GM18909 (cell line): ENCODE measurements at regions not wholly inside any gene's neighbourhood (a gene's known extent, or its start where the extent isn't known, plus 50 kb on each side); places are given as distances from the start of the nearest gene placed in this dataset.
"Not testable (repeated sequence)": the region's sequence is repeated elsewhere in the genome, so short reads cannot be mapped to it uniquely, and the experiment has no call there.

Experiments used
- ATAC-seq: cut with Tn5 transposase; IDR thresholded peaks from one replicate; pipeline ENCODE4 v1.9.1; 2021; ENCODE audit warnings: mild to moderate bottlenecking; ENCODE audit not compliant: unreplicated experiment, poor library complexity

GRCh38 chr9:75713335-75713734, 177.1 kb upstream of the PCSK5 start:
- ATAC-seq = no peak

- no peak for ATAC-seq
Measured at GRCh38 chr9:75715360-75715759, 175.1 kb upstream of the PCSK5 start.

GRCh38 chr9:75718677-75719076, 171.8 kb upstream of the PCSK5 start:
- ATAC-seq = no peak

GRCh38 chr9:75728391-75728790, 162.1 kb upstream of the PCSK5 start:
- no peak for ATAC-seq

GRCh38 chr9:75734802-75735201, 155.7 kb upstream of the PCSK5 start:
- ATAC-seq = no peak

GRCh38 chr9:75739884-75740611, 150.4 kb upstream of the PCSK5 start:
- ATAC-seq = no peak

- ATAC-seq = no peak
Measured at GRCh38 chr9:75743855-75744254, 146.6 kb upstream of the PCSK5 start.

GRCh38 chr9:75754080-75754479, 136.4 kb upstream of the PCSK5 start:
- no peak for ATAC-seq

GRCh38 chr9:75775166-75775565, 115.3 kb upstream of the PCSK5 start:
- no peak for ATAC-seq

- ATAC-seq = no peak
Measured at GRCh38 chr9:75775966-75776691, 114.3 kb upstream of the PCSK5 start.

- no peak for ATAC-seq
Measured at GRCh38 chr9:75780185-75780584, 110.3 kb upstream of the PCSK5 start.

GRCh38 chr9:75788006-75788634, 102.4 kb upstream of the PCSK5 start:
- no peak for ATAC-seq

- no peak for ATAC-seq
Measured at GRCh38 chr9:75797085-75797580, 93.3 kb upstream of the PCSK5 start.

GRCh38 chr9:75798505-75798904, 92.0 kb upstream of the PCSK5 start:
- no peak for ATAC-seq

- no peak for ATAC-seq
Measured at GRCh38 chr9:75803130-75803529, 87.3 kb upstream of the PCSK5 start.

GRCh38 chr9:75810063-75810462, 80.4 kb upstream of the PCSK5 start:
- ATAC-seq = no peak

GRCh38 chr9:75811692-75812091, 78.8 kb upstream of the PCSK5 start:
- no peak for ATAC-seq

- no peak for ATAC-seq
Measured at GRCh38 chr9:75812141-75812540, 78.3 kb upstream of the PCSK5 start.

- ATAC-seq = no peak
Measured at GRCh38 chr9:75814667-75815066, 75.8 kb upstream of the PCSK5 start.

- not testable (repeated sequence) for ATAC-seq
Measured at GRCh38 chr9:75820471-75821115, 69.9 kb upstream of the PCSK5 start.

GRCh38 chr9:75823151-75823550, 67.3 kb upstream of the PCSK5 start:
- no peak for ATAC-seq
